Neuronal stem cell (in vitro differentiated cells): ENCODE measurements at regions not wholly inside any gene's neighbourhood (a gene's known extent, or its start where the extent isn't known, plus 50 kb on each side); places are given as distances from the start of the nearest gene placed in this dataset.

Source experiments
- DNase-seq: peaks from one replicate; pipeline ENCODE4 v3.0.0-alpha.2; 2013; ENCODE audit warnings: low spot score
- H2AFZ ChIP-seq: one replicate; pipeline ENCODE4 v1.6.1; 2013; ENCODE audit warnings: mild to moderate bottlenecking, low read length, inconsistent platforms
- H2AK5ac ChIP-seq: 2 replicates; pipeline ENCODE4 v1.6.1; 2013; ENCODE audit warnings: low read depth, mild to moderate bottlenecking, inconsistent platforms, low read length, moderate library complexity, mixed read lengths
- H2BK120ac ChIP-seq: 2 replicates; pipeline ENCODE4 v1.6.1; 2013; ENCODE audit warnings: low read depth, mild to moderate bottlenecking, inconsistent platforms, low read length, moderate library complexity, mixed read lengths
- H2BK12ac ChIP-seq: one replicate; pipeline ENCODE4 v1.6.1; 2013; ENCODE audit warnings: low read length, inconsistent platforms
- H2BK15ac ChIP-seq: 2 replicates; pipeline ENCODE4 v1.6.1; 2013; ENCODE audit warnings: mild to moderate bottlenecking, low read length, inconsistent platforms, mixed read lengths
- H2BK5ac ChIP-seq: one replicate; pipeline ENCODE4 v1.6.1; 2013; ENCODE audit warnings: inconsistent platforms, mild to moderate bottlenecking, low read length, moderate library complexity
- H3K14ac ChIP-seq: one replicate; pipeline ENCODE4 v1.6.1; 2013; ENCODE audit warnings: low read length, inconsistent platforms
- H3K18ac ChIP-seq: 2 replicates; pipeline ENCODE4 v1.6.1; 2013; ENCODE audit warnings: low read length, inconsistent platforms
- H3K23ac ChIP-seq: 2 replicates; pipeline ENCODE4 v1.6.1; 2013; ENCODE audit warnings: low read depth, mild to moderate bottlenecking, mixed read lengths, low read length, inconsistent platforms; ENCODE audit not compliant: poor library complexity
- H3K27ac ChIP-seq: replicated peaks from 3 replicates; pipeline ENCODE4 v1.5.1; 2013; ENCODE audit warnings: low read length, inconsistent platforms
- H3K27me3 ChIP-seq, 3 experiments: 2 replicates each; pipeline ENCODE4 v1.6.1; 2013; ENCODE audit warnings: low read length in 3 of 3, mild to moderate bottlenecking in 2 of 3, inconsistent platforms in 1 of 3, low read depth in 1 of 3, mixed read lengths in 1 of 3, moderate library complexity in 1 of 3; ENCODE audit not compliant: control insufficient read depth in 3 of 3, insufficient read depth in 3 of 3
- H3K36me3 ChIP-seq, 2 donors: replicated peaks in 1 of 2; 2 replicates each; pipeline ENCODE4 v1.6.1; 2013; ENCODE audit warnings: low read length in 2 of 2; ENCODE audit not compliant: control insufficient read depth in 2 of 2, insufficient read depth in 2 of 2
- H3K4ac ChIP-seq: 2 replicates; pipeline ENCODE4 v1.6.1; 2013; ENCODE audit warnings: inconsistent platforms, mild to moderate bottlenecking, low read length, moderate library complexity
- H3K4me1 ChIP-seq, 2 donors: 1 replicate in 1 of 2; 2 replicates in 1 of 2; pipeline ENCODE4 v1.6.1; 2013; ENCODE audit warnings: low read length in 2 of 2, low read depth in 1 of 2; ENCODE audit not compliant: control insufficient read depth in 2 of 2, insufficient read depth in 1 of 2
- H3K4me2 ChIP-seq: one replicate; pipeline ENCODE4 v1.6.1; 2013; ENCODE audit warnings: mild to moderate bottlenecking, low read length, inconsistent platforms; ENCODE audit not compliant: insufficient read depth, poor library complexity, severe bottlenecking
- H3K4me3 ChIP-seq, 2 donors: 2 replicates each; pipeline ENCODE4 v1.5.1; 2013; ENCODE audit warnings: low read length in 2 of 2, mild to moderate bottlenecking in 2 of 2, inconsistent platforms in 1 of 2, moderate library complexity in 1 of 2
- H3K79me1 ChIP-seq: one replicate; pipeline ENCODE4 v1.6.1; 2013; ENCODE audit warnings: low read depth, mild to moderate bottlenecking, inconsistent platforms, low read length, moderate library complexity
- H3K9ac ChIP-seq: one replicate; pipeline ENCODE4 v1.6.1; 2013; ENCODE audit warnings: mild to moderate bottlenecking, low read depth, low read length, inconsistent platforms; ENCODE audit not compliant: poor library complexity
- H3K9me3 ChIP-seq, 2 donors: replicated peaks in 1 of 2; 2 replicates each; pipeline versions ENCODE3 to v1.6.1; 2013; ENCODE audit warnings: low read length in 2 of 2, mild to moderate bottlenecking in 2 of 2, inconsistent platforms in 1 of 2, low read depth in 1 of 2, mixed read lengths in 1 of 2, moderate library complexity in 1 of 2; ENCODE audit not compliant: control insufficient read depth in 2 of 2, insufficient read depth in 1 of 2
- H4K8ac ChIP-seq: one replicate; pipeline ENCODE4 v1.6.1; 2013; ENCODE audit warnings: low read depth, mild to moderate bottlenecking, inconsistent platforms, low read length, moderate library complexity
- H4K91ac ChIP-seq: one replicate; pipeline ENCODE4 v1.6.1; 2013; ENCODE audit warnings: low read length, low read depth, mild to moderate bottlenecking, inconsistent platforms; ENCODE audit not compliant: poor library complexity
- WGBS, 2 donors: extraction: QIAGEN DNeasy Blood & Tissue Kit; methylation state at CpG; one replicate each; pipeline ENCODE4 v1.1.7; 2013; ENCODE audit warnings: missing lambda C conversion rate in 2 of 2, mixed read lengths in 1 of 2; ENCODE audit not compliant: insufficient read length in 2 of 2, insufficient replicate concordance in 1 of 2; ENCODE audit errors: extremely low coverage in 2 of 2; 5-methylcytosine and 5-hydroxymethylcytosine counted together

- Histone ChIP-seq H3K27ac (no peak overlapping the region), H3K27me3 (no peaks in the 10 kb centered on the region), H2BK15ac (no peak overlapping the region), H4K8ac (no peak overlapping the region), H3K4me2 (no peak overlapping the region), H3K14ac (no peak overlapping the region), H4K91ac (no peak overlapping the region), H3K4me1 (no peaks in the 10 kb centered on the region), H2BK5ac (no peak overlapping the region), H3K79me1 (no peaks in the 10 kb centered on the region), H3K9me3 (no peaks in the 10 kb centered on the region), H3K18ac (no peak overlapping the region), H3K9ac (no peak overlapping the region), H3K23ac (no peak overlapping the region), H2AFZ (no peak overlapping the region), H2BK120ac (no peak overlapping the region), H3K4ac (no peak overlapping the region), H2BK12ac (no peak overlapping the region), H2AK5ac (no peak overlapping the region), H3K36me3 (no peaks in the 10 kb centered on the region), H3K4me3 (no peak overlapping the region)
- WGBS, 2 donors, result no CpG with 5 or more reads among the region's 5 CpGs
- DNase-seq, result no peak
Measured at GRCh38 chr18:71865888-71866287, 678.3 kb downstream of the CBLN2 start.

DNA sequence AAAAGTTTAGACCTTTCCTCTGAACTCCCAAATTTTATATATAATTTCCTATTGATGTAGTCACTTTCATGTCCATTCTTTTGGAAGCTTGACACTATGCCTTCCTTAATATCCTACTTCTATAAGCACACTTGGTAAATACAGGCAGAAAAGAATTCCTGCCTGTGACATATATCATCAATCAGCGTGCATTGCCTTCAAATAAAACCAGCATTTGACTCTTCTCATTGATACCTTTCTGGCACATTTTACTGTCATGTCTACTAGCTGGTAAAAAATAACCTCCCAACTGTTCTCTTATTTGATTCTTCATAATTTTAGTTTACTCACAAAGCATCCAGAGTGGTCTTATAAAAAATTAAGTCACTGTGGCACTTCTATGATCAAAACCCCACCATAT, 693.5 kb downstream of the CBLN2 start:
- no peak overlapping the region for H2AFZ ChIP-seq
- H3K79me1 ChIP-seq, result no peaks in the 10 kb centered on the region
- H3K4me2 ChIP-seq, result no peak overlapping the region
- H3K9ac ChIP-seq, result no peak overlapping the region
- H3K27me3 ChIP-seq, result no peaks in the 10 kb centered on the region
- H2BK5ac ChIP-seq, result no peak overlapping the region
- no peaks in the 10 kb centered on the region for H3K36me3 ChIP-seq
- no peak overlapping the region for H2AK5ac ChIP-seq
- DNase-seq, result no peak
- peaks cover 0 to 3% of the 10 kb centered on the region in 2 donors for H3K4me1 ChIP-seq
- H2BK120ac ChIP-seq, result no peak overlapping the region
- peaks cover 0 to 5% of the 10 kb centered on the region in 2 donors for H3K9me3 ChIP-seq
- H2BK12ac ChIP-seq, result no peak overlapping the region
- H3K4ac ChIP-seq, result no peak overlapping the region
- H2BK15ac ChIP-seq, result no peak overlapping the region
- no peak overlapping the region for H3K27ac ChIP-seq
- H4K8ac ChIP-seq, result no peak overlapping the region
- H4K91ac ChIP-seq, result no peak overlapping the region
- no peak overlapping the region for H3K14ac ChIP-seq
- no peak overlapping the region for H3K23ac ChIP-seq
- H3K18ac ChIP-seq, result no peak overlapping the region
- no peak overlapping the region for H3K4me3 ChIP-seq
- no CpG with 5 or more reads among the region's 1 CpG for WGBS, 2 donors

DNA sequence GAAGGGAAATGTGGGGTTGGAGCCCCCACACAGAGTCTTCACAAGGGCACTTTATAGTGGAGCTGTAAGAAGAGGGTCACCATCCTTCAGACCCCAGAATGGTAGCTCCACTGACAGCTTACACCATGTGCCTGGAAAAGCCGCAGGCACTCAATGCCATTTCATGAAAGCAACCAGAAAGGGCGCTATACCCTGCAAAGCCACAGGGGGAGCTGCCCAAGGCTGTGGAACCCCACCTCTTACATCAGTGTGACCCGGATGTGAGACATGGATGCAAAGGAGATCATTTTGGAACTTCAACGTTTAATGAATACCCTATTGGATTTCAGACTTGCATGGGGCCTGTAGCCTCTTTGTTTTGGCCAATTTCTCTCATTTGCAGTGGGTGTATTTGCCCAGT, 694.7 kb downstream of the CBLN2 start:
- Histone ChIP-seq H3K79me1 (no peaks in the 10 kb centered on the region), H3K14ac (no peak overlapping the region), H2BK15ac (no peak overlapping the region), H3K27ac (no peak overlapping the region), H2BK5ac (no peak overlapping the region), H3K18ac (no peak overlapping the region), H2AFZ (peak overlapping the region; percentile 10), H3K4me2 (no peak overlapping the region), H3K4me1 (peaks cover 0 to 3% of the 10 kb centered on the region in 2 donors), H3K23ac (no peak overlapping the region), H3K9ac (no peak overlapping the region), H3K9me3 (peaks cover 0 to 5% of the 10 kb centered on the region in 2 donors), H4K8ac (no peak overlapping the region), H2BK12ac (no peak overlapping the region), H3K36me3 (no peaks in the 10 kb centered on the region), H3K27me3 (no peaks in the 10 kb centered on the region), H4K91ac (no peak overlapping the region), H2AK5ac (no peak overlapping the region), H3K4ac (no peak overlapping the region), H2BK120ac (no peak overlapping the region), H3K4me3 (no peak overlapping the region)
- WGBS, 2 donors, result no CpG with 5 or more reads among the region's 4 CpGs
- DNase-seq, result no peak

DNA sequence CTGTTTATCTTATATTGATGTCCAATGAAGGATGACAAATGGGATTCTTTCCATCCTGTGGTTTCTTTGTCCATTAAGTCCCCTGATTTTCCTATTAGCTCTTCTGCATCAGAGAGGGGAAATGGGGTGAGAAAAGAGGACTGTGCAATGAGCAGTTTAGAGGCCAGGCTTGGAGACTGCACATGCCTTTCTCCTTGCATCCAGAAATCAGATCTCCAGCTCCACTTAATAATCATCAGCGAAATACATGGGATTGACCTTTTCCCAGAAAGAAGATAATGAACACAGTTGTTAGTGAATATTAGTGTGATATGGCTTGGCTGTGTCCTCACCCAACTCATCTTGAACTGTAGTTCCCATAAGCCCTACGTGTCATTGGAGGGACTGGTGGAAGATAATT, 697.4 kb downstream of the CBLN2 start:
- Histone ChIP-seq H4K8ac (no peak overlapping the region), H2AFZ (no peak overlapping the region), H3K36me3 (no peaks in the 10 kb centered on the region), H3K23ac (no peak overlapping the region), H3K4me3 (no peak overlapping the region), H3K9ac (no peak overlapping the region), H2BK15ac (no peak overlapping the region), H3K27me3 (no peaks in the 10 kb centered on the region), H3K9me3 (peaks cover 0 to 5% of the 10 kb centered on the region in 2 donors), H3K27ac (peak overlapping the region; percentile 50), H2BK5ac (no peak overlapping the region), H2BK12ac (no peak overlapping the region), H3K14ac (no peak overlapping the region), H2BK120ac (no peak overlapping the region), H3K18ac (no peak overlapping the region), H3K79me1 (no peaks in the 10 kb centered on the region), H2AK5ac (no peak overlapping the region), H4K91ac (no peak overlapping the region), H3K4me2 (no peak overlapping the region), H3K4me1 (peaks cover 0 to 3% of the 10 kb centered on the region in 2 donors), H3K4ac (no peak overlapping the region)
- WGBS, 2 donors, result no CpG with 5 or more reads among the region's 2 CpGs
- peak; percentile 31 for DNase-seq
